ENCODE measurements at regions not wholly inside any gene's neighbourhood (a gene's known extent, or its start where the extent isn't known, plus 50 kb on each side); places are given as distances from the start of the nearest gene placed in this dataset.

- Histone ChIP-seq H3K9me3 (ENCODE audit: control extremely low read depth in 1 of 3, control insufficient read depth in 2 of 3, insufficient read depth in 1 of 3, low read length in 2 of 3) (peaks cover 0 to 3% (median 0%) of the 10 kb centered on the region in 3 donors), H4K20me1 (ENCODE audit: control insufficient read depth, insufficient read depth, low read length, poor library complexity, severe bottlenecking) (no peaks in the 10 kb centered on the region), H3K79me2 (ENCODE audit: control insufficient read depth, insufficient read depth, low read length) (no peaks in the 10 kb centered on the region), H3K36me3 (replicated peaks in 1 of 2; ENCODE audit: control extremely low read depth in 1 of 2, control insufficient read depth in 1 of 2, extremely low read depth in 1 of 2, insufficient read depth in 2 of 2, low read length in 1 of 2) (no peaks in the 10 kb centered on the region), H3K4me2 (replicated peaks; ENCODE audit: low read depth, low read length, poor library complexity, severe bottlenecking) (no peak overlapping the region), H3K9ac (ENCODE audit: low read length) (no peak overlapping the region), H3K4me3 (ENCODE audit: control extremely low read depth in 1 of 5, extremely low read depth in 1 of 5, insufficient read depth in 1 of 5, low read depth in 2 of 5, low read length in 4 of 5) (no peak overlapping the region), H2AFZ (ENCODE audit: insufficient read depth, low read depth, low read length, poor library complexity, severe bottlenecking) (no peak overlapping the region), H3K27ac (ENCODE audit: low read length in 2 of 2) (no peak overlapping the region), H3K4me1 (ENCODE audit: control insufficient read depth in 2 of 2, insufficient read depth in 2 of 2, low read length in 2 of 2) (no peaks in the 10 kb centered on the region), H3K27me3 (replicated peaks in 1 of 4; ENCODE audit: control extremely low read depth in 1 of 4, control insufficient read depth in 3 of 4, insufficient read depth in 4 of 4, low read length in 3 of 4) (no peaks in the 10 kb centered on the region)
- ChIA-PET CTCF (no interaction called here), POLR2A (no interaction called here)
- no peak for TF ChIP-seq CTCF (IDR thresholded peaks at IDR 0.05)
- TF ChIP-seq EZH2 (IDR thresholded peaks at IDR 0.05; ENCODE audit: borderline replicate concordance, insufficient read depth, low read depth, low read length, poor library complexity, severe bottlenecking), result no peak
- ATAC-seq (ENCODE audit: low read depth), result no peak
- Mint-ChIP-seq H3K9me3 (ENCODE audit: insufficient read depth) (no peaks in the 10 kb centered on the region), H3K4me3 (no peak overlapping the region), H3K27me3 (no peaks in the 10 kb centered on the region), H3K27ac (no peak overlapping the region), H3K4me1 (no peaks in the 10 kb centered on the region)
- no CpG with 5 or more reads among the region's 3 CpGs for WGBS (ENCODE audit: insufficient coverage)
- intact Hi-C loops (cut with micrococcal nuclease), result no loop called here
- DNase-seq, result no peak
These were observed 277.7 kb upstream of the ZNF717 start for GRCh38 chr3:76063019-76063418.

- H3K4me2 ChIP-seq (replicated peaks; ENCODE audit: low read depth, low read length, poor library complexity, severe bottlenecking), result no peak overlapping the region
- Mint-ChIP-seq H3K4me1 (no peaks in the 10 kb centered on the region), H3K4me3 (no peak overlapping the region), H3K27me3 (no peaks in the 10 kb centered on the region), H3K27ac (no peak overlapping the region), H3K9me3 (ENCODE audit: insufficient read depth) (no peaks in the 10 kb centered on the region)
- no peaks in the 10 kb centered on the region for H3K36me3 ChIP-seq (replicated peaks in 1 of 2; ENCODE audit: control extremely low read depth in 1 of 2, control insufficient read depth in 1 of 2, extremely low read depth in 1 of 2, insufficient read depth in 2 of 2, low read length in 1 of 2)
- no peak for DNase-seq
- no peaks in the 10 kb centered on the region for H4K20me1 ChIP-seq (ENCODE audit: control insufficient read depth, insufficient read depth, low read length, poor library complexity, severe bottlenecking)
- POLR2A ChIA-PET, result no interaction called here
- WGBS (ENCODE audit: insufficient coverage), result 60% methylated on average over 5 of the region's 5 CpGs
- ATAC-seq (ENCODE audit: low read depth), result no peak
- CTCF ChIA-PET, result no interaction called here
- H3K9ac ChIP-seq (ENCODE audit: low read length), result no peak overlapping the region
- no peaks in the 10 kb centered on the region for H3K27me3 ChIP-seq (replicated peaks in 1 of 4; ENCODE audit: control extremely low read depth in 1 of 4, control insufficient read depth in 3 of 4, insufficient read depth in 4 of 4, low read length in 3 of 4)
- TF ChIP-seq CTCF (IDR thresholded peaks at IDR 0.05) (no peak), EZH2 (IDR thresholded peaks at IDR 0.05; ENCODE audit: borderline replicate concordance, insufficient read depth, low read depth, low read length, poor library complexity, severe bottlenecking) (no peak)
- no peaks in the 10 kb centered on the region for H3K4me1 ChIP-seq (ENCODE audit: control insufficient read depth in 2 of 2, insufficient read depth in 2 of 2, low read length in 2 of 2)
- H3K4me3 ChIP-seq (ENCODE audit: control extremely low read depth in 1 of 5, extremely low read depth in 1 of 5, insufficient read depth in 1 of 5, low read depth in 2 of 5, low read length in 4 of 5), result no peak overlapping the region
- intact Hi-C loops (cut with micrococcal nuclease), result no loop called here
- no peaks in the 10 kb centered on the region for H3K79me2 ChIP-seq (ENCODE audit: control insufficient read depth, insufficient read depth, low read length)
- no peak overlapping the region for H2AFZ ChIP-seq (ENCODE audit: insufficient read depth, low read depth, low read length, poor library complexity, severe bottlenecking)
- no peak overlapping the region for H3K27ac ChIP-seq (ENCODE audit: low read length in 2 of 2)
- peaks cover 0 to 3% (median 0%) of the 10 kb centered on the region in 3 donors for H3K9me3 ChIP-seq (ENCODE audit: control extremely low read depth in 1 of 3, control insufficient read depth in 2 of 3, insufficient read depth in 1 of 3, low read length in 2 of 3)
These were observed 278.5 kb upstream of the ZNF717 start for GRCh38 chr3:76063811-76064210.
